Activated T-cell treated with anti-CD3 and anti-CD28 coated beads, Interleukin-2, amount 50 U/mL, for 24 hours (primary cell): ENCODE measurements at regions not wholly inside any gene's neighbourhood (a gene's known extent, or its start where the extent isn't known, plus 50 kb on each side); places are given as distances from the start of the nearest gene placed in this dataset.

Experiments used
- DNase-seq: peaks from one replicate; pipeline ENCODE4 v3.0.0-alpha.2; 2020
- H3K27ac Mint-ChIP-seq: 2 replicates; pipeline ENCODE4 v1.8.0; 2020; ENCODE audit warnings: mild to moderate bottlenecking, mixed read lengths
- H3K27me3 Mint-ChIP-seq: 2 replicates; pipeline ENCODE4 v1.8.0; 2020; ENCODE audit warnings: mixed read lengths
- H3K36me3 Mint-ChIP-seq: 2 replicates; pipeline ENCODE4 v1.8.0; 2020; ENCODE audit warnings: low read depth, mixed read lengths
- H3K4me1 Mint-ChIP-seq: 2 replicates; pipeline ENCODE4 v1.8.0; 2020; ENCODE audit warnings: low read depth, mixed read lengths
- H3K4me3 Mint-ChIP-seq: 2 replicates; pipeline ENCODE4 v1.8.0; 2020; ENCODE audit warnings: mild to moderate bottlenecking, moderate library complexity, mixed read lengths
- H3K9me3 Mint-ChIP-seq: 2 replicates; pipeline ENCODE4 v1.8.0; 2020; ENCODE audit warnings: mixed read lengths

GRCh38 chr3:178048768-178049167 is 487.5 kb upstream of the KCNMB2 start:
- H3K4me1 Mint-ChIP-seq = no peaks in the 10 kb centered on the region
- no peak overlapping the region for H3K4me3 Mint-ChIP-seq
- no peaks in the 10 kb centered on the region for H3K36me3 Mint-ChIP-seq
- DNase-seq = no peak
- H3K27ac Mint-ChIP-seq = no peak overlapping the region
- H3K27me3 Mint-ChIP-seq = no peaks in the 10 kb centered on the region
- H3K9me3 Mint-ChIP-seq = no peaks in the 10 kb centered on the region

GRCh38 chr3:178054471-178054870 is 481.8 kb upstream of the KCNMB2 start:
- Mint-ChIP-seq H3K9me3 (no peaks in the 10 kb centered on the region), H3K4me1 (peaks cover 5% of the 10 kb centered on the region), H3K36me3 (no peaks in the 10 kb centered on the region), H3K4me3 (no peak overlapping the region), H3K27me3 (no peaks in the 10 kb centered on the region), H3K27ac (no peak overlapping the region)
- DNase-seq = no peak

- H3K4me1 Mint-ChIP-seq = peaks cover 5% of the 10 kb centered on the region
Observed at GRCh38 chr3:178055939-178056338, 480.3 kb upstream of the KCNMB2 start.

GRCh38 chr3:178056868-178057267 is 479.4 kb upstream of the KCNMB2 start:
- H3K4me1 Mint-ChIP-seq = peaks cover 5% of the 10 kb centered on the region
- no peak overlapping the region for H3K4me3 Mint-ChIP-seq
- no peaks in the 10 kb centered on the region for H3K36me3 Mint-ChIP-seq
- H3K9me3 Mint-ChIP-seq = no peaks in the 10 kb centered on the region
- H3K27ac Mint-ChIP-seq = no peak overlapping the region
- no peak for DNase-seq
- no peaks in the 10 kb centered on the region for H3K27me3 Mint-ChIP-seq

More at GRCh38 chr3:178055939-178056338, 480.3 kb upstream of the KCNMB2 start:
- H3K27ac Mint-ChIP-seq = no peak overlapping the region
- H3K36me3 Mint-ChIP-seq = no peaks in the 10 kb centered on the region
- no peak overlapping the region for H3K4me3 Mint-ChIP-seq
- DNase-seq = no peak
- H3K9me3 Mint-ChIP-seq = no peaks in the 10 kb centered on the region
- H3K27me3 Mint-ChIP-seq = no peaks in the 10 kb centered on the region

GRCh38 chr3:178058629-178059028 is 477.6 kb upstream of the KCNMB2 start:
- peaks cover 5% of the 10 kb centered on the region for H3K4me1 Mint-ChIP-seq
- no peaks in the 10 kb centered on the region for H3K36me3 Mint-ChIP-seq
- no peaks in the 10 kb centered on the region for H3K27me3 Mint-ChIP-seq
- DNase-seq = no peak
- H3K9me3 Mint-ChIP-seq = no peaks in the 10 kb centered on the region
- no peak overlapping the region for H3K4me3 Mint-ChIP-seq
- H3K27ac Mint-ChIP-seq = no peak overlapping the region

- Mint-ChIP-seq H3K4me3 (no peak overlapping the region), H3K9me3 (no peaks in the 10 kb centered on the region), H3K27me3 (no peaks in the 10 kb centered on the region), H3K4me1 (peaks cover 5% of the 10 kb centered on the region), H3K36me3 (no peaks in the 10 kb centered on the region), H3K27ac (no peak overlapping the region)
- DNase-seq = no peak
Observed at GRCh38 chr3:178059119-178059518, 477.1 kb upstream of the KCNMB2 start.

GRCh38 chr3:178059836-178060235 is 476.4 kb upstream of the KCNMB2 start:
- DNase-seq = no peak
- H3K4me3 Mint-ChIP-seq = no peak overlapping the region
- H3K4me1 Mint-ChIP-seq = no peaks in the 10 kb centered on the region
- no peaks in the 10 kb centered on the region for H3K27me3 Mint-ChIP-seq
- H3K27ac Mint-ChIP-seq = no peak overlapping the region
- H3K36me3 Mint-ChIP-seq = no peaks in the 10 kb centered on the region
- H3K9me3 Mint-ChIP-seq = no peaks in the 10 kb centered on the region

- no peaks in the 10 kb centered on the region for H3K36me3 Mint-ChIP-seq
- H3K27ac Mint-ChIP-seq = no peak overlapping the region
- no peaks in the 10 kb centered on the region for H3K4me1 Mint-ChIP-seq
- H3K27me3 Mint-ChIP-seq = no peaks in the 10 kb centered on the region
- no peak overlapping the region for H3K4me3 Mint-ChIP-seq
- no peak for DNase-seq
- H3K9me3 Mint-ChIP-seq = no peaks in the 10 kb centered on the region
Observed at GRCh38 chr3:178060407-178060806, 475.8 kb upstream of the KCNMB2 start.

- Mint-ChIP-seq H3K27me3 (no peaks in the 10 kb centered on the region), H3K36me3 (no peaks in the 10 kb centered on the region), H3K27ac (no peak overlapping the region), H3K9me3 (no peaks in the 10 kb centered on the region), H3K4me3 (no peak overlapping the region), H3K4me1 (no peaks in the 10 kb centered on the region)
- DNase-seq = no peak
Observed at GRCh38 chr3:178062126-178062525, 474.1 kb upstream of the KCNMB2 start.

- no peaks in the 10 kb centered on the region for H3K9me3 Mint-ChIP-seq
- no peak overlapping the region for H3K27ac Mint-ChIP-seq
- H3K36me3 Mint-ChIP-seq = no peaks in the 10 kb centered on the region
- no peak overlapping the region for H3K4me3 Mint-ChIP-seq
- no peaks in the 10 kb centered on the region for H3K4me1 Mint-ChIP-seq
- no peaks in the 10 kb centered on the region for H3K27me3 Mint-ChIP-seq
- no peak for DNase-seq
Observed at GRCh38 chr3:178063461-178063860, 472.8 kb upstream of the KCNMB2 start.

GRCh38 chr3:178067721-178068120 is 468.5 kb upstream of the KCNMB2 start:
- Mint-ChIP-seq H3K36me3 (no peaks in the 10 kb centered on the region), H3K4me1 (no peaks in the 10 kb centered on the region), H3K27ac (no peak overlapping the region), H3K27me3 (no peaks in the 10 kb centered on the region), H3K4me3 (no peak overlapping the region), H3K9me3 (no peaks in the 10 kb centered on the region)
- no peak for DNase-seq

GRCh38 chr3:178072391-178073305 is 463.6 kb upstream of the KCNMB2 start:
- no peaks in the 10 kb centered on the region for H3K9me3 Mint-ChIP-seq
- H3K27ac Mint-ChIP-seq = no peak overlapping the region
- H3K4me1 Mint-ChIP-seq = peaks cover 6% of the 10 kb centered on the region
- no peaks in the 10 kb centered on the region for H3K36me3 Mint-ChIP-seq
- H3K27me3 Mint-ChIP-seq = no peaks in the 10 kb centered on the region
- H3K4me3 Mint-ChIP-seq = no peak overlapping the region
- no peak for DNase-seq

- Mint-ChIP-seq H3K27ac (no peak overlapping the region), H3K4me3 (no peak overlapping the region), H3K4me1 (peaks cover 6% of the 10 kb centered on the region), H3K9me3 (no peaks in the 10 kb centered on the region), H3K27me3 (no peaks in the 10 kb centered on the region), H3K36me3 (no peaks in the 10 kb centered on the region)
- DNase-seq = no peak
Observed at GRCh38 chr3:178073366-178073765, 462.9 kb upstream of the KCNMB2 start.

- DNase-seq = no peak
- H3K27me3 Mint-ChIP-seq = no peaks in the 10 kb centered on the region
- H3K36me3 Mint-ChIP-seq = no peaks in the 10 kb centered on the region
- H3K4me1 Mint-ChIP-seq = peaks cover 14% of the 10 kb centered on the region
- H3K4me3 Mint-ChIP-seq = no peak overlapping the region
- no peak overlapping the region for H3K27ac Mint-ChIP-seq
- H3K9me3 Mint-ChIP-seq = no peaks in the 10 kb centered on the region
Observed at GRCh38 chr3:178075344-178075743, 460.9 kb upstream of the KCNMB2 start.

GRCh38 chr3:178078953-178079352 is 457.3 kb upstream of the KCNMB2 start:
- no peaks in the 10 kb centered on the region for H3K36me3 Mint-ChIP-seq
- no peaks in the 10 kb centered on the region for H3K9me3 Mint-ChIP-seq
- no peak overlapping the region for H3K27ac Mint-ChIP-seq
- H3K4me1 Mint-ChIP-seq = peaks cover 23% of the 10 kb centered on the region
- no peaks in the 10 kb centered on the region for H3K27me3 Mint-ChIP-seq
- DNase-seq = no peak
- H3K4me3 Mint-ChIP-seq = no peak overlapping the region
